ENCODE measurements at regions not wholly inside any gene's neighbourhood (a gene's known extent, or its start where the extent isn't known, plus 50 kb on each side); places are given as distances from the start of the nearest gene placed in this dataset.

- Histone ChIP-seq H3K4me3 (no peak overlapping the region), H3K27ac (no peak overlapping the region), H3K4me1 (no peaks in the 10 kb centered on the region), H3K27me3 (no peaks in the 10 kb centered on the region), H3K36me3 (no peaks in the 10 kb centered on the region), H3K9me3 (no peaks in the 10 kb centered on the region)
- no peak for ATAC-seq
- WGBS, 2 donors (ENCODE audit: low coverage in 1 of 2): 65 to 100% methylated on average over 1 to 2 of the region's 2 CpGs
- no peak for TF ChIP-seq POLR2A (IDR thresholded peaks at IDR 0.05)
- no peak for TF ChIP-seq POLR2AphosphoS5 (IDR thresholded peaks at IDR 0.05)
- TF ChIP-seq, protein P1, sequence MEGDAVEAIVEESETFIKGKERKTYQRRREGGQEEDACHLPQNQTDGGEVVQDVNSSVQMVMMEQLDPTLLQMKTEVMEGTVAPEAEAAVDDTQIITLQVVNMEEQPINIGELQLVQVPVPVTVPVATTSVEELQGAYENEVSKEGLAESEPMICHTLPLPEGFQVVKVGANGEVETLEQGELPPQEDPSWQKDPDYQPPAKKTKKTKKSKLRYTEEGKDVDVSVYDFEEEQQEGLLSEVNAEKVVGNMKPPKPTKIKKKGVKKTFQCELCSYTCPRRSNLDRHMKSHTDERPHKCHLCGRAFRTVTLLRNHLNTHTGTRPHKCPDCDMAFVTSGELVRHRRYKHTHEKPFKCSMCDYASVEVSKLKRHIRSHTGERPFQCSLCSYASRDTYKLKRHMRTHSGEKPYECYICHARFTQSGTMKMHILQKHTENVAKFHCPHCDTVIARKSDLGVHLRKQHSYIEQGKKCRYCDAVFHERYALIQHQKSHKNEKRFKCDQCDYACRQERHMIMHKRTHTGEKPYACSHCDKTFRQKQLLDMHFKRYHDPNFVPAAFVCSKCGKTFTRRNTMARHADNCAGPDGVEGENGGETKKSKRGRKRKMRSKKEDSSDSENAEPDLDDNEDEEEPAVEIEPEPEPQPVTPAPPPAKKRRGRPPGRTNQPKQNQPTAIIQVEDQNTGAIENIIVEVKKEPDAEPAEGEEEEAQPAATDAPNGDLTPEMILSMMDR (IDR thresholded peaks at IDR 0.05): no peak
- TF ChIP-seq EP300 (IDR thresholded peaks at IDR 0.05): no peak
Observed at GRCh38 chr4:125773931-125774330, 459.2 kb downstream of the FAT4 start.

DNA sequence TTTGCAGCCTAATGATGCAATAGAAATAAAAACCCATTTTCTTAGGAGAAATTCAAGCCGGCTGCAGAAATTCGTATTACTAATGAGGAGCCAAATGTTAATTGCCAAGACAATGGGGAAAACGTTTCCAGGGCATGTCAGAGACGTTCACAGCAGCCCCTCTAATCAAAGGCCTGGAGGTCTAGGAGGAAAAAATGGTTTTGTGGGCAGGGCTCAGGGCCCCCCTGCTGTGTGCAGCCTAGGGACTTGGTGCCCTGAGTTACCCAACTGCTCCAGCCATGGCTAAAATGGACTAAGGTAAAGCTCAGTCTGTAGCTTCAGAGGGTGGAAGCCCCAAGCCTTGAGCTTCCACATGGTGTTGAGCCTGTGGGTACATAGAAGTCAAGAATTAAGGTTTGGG lies 461.4 kb downstream of the FAT4 start:
- Histone ChIP-seq H3K9me3 (no peaks in the 10 kb centered on the region), H3K4me3 (no peak overlapping the region), H3K4me1 (no peaks in the 10 kb centered on the region), H3K36me3 (no peaks in the 10 kb centered on the region), H3K27ac (no peak overlapping the region), H3K27me3 (no peaks in the 10 kb centered on the region)
- TF ChIP-seq, protein P1 (IDR thresholded peaks at IDR 0.05): no peak
- TF ChIP-seq POLR2A (IDR thresholded peaks at IDR 0.05) (no peak), EP300 (IDR thresholded peaks at IDR 0.05) (no peak), POLR2AphosphoS5 (IDR thresholded peaks at IDR 0.05) (no peak)
- ATAC-seq: no peak
- 85 to 88% methylated on average over 4 of the region's 4 CpGs for WGBS, 2 donors (ENCODE audit: low coverage in 1 of 2)

DNA sequence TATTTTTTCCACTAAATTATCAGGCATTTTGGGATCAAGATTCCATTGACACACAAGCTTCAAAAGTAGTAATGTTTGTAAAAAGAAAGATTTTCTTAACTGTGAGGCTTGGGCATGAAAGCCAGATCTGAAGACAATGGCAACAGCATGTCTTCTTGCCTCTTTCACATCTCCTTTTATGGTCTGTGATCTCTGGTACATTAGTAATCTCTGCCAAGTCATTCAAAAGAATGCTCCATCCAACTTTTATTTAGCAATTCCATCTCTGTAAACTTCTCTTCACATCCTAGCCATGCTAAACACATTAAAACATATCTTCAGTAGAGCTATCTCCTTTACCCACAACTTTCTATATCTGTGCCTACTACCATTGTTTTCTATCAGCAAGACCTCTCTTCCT lies 465.4 kb downstream of the FAT4 start:
- no peak for TF ChIP-seq EP300 (IDR thresholded peaks at IDR 0.05)
- TF ChIP-seq, protein P1 (IDR thresholded peaks at IDR 0.05): no peak
- TF ChIP-seq POLR2A (IDR thresholded peaks at IDR 0.05): no peak
- TF ChIP-seq POLR2AphosphoS5 (IDR thresholded peaks at IDR 0.05): no peak
- no peak for ATAC-seq
- H3K4me1 ChIP-seq: no peaks in the 10 kb centered on the region
- H3K27me3 ChIP-seq: no peaks in the 10 kb centered on the region
- no peaks in the 10 kb centered on the region for H3K9me3 ChIP-seq
- no peak overlapping the region for H3K27ac ChIP-seq
- no peaks in the 10 kb centered on the region for H3K36me3 ChIP-seq
- no peak overlapping the region for H3K4me3 ChIP-seq

DNA sequence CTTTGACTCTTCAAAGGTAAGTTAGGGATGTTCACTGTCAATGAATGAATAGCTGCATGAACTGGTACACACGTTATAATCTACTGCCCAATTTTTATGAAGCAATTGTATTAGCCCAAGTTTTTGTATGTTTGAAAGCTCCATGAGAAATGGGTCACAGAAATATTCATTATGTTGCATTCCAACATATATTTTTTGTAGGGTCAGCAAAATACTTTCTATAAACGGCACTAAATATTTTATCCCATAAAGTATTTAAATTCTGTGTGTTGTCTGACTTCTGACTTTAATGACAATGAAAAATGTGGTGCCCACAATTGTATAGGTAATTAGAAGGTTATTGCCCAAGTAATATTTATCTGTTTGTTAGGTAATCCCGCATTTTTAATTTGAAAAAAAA lies 466.0 kb downstream of the FAT4 start:
- WGBS, 2 donors (ENCODE audit: low coverage in 1 of 2): 67 to 100% methylated on average over 2 to 3 of the region's 3 CpGs

GRCh38 chr4:125781651-125782050 lies 466.9 kb downstream of the FAT4 start:
- no peak for TF ChIP-seq POLR2A (IDR thresholded peaks at IDR 0.05)
- TF ChIP-seq EP300 (IDR thresholded peaks at IDR 0.05): no peak
- WGBS, 2 donors (ENCODE audit: low coverage in 1 of 2): 40 to 45% methylated on average over 4 of the region's 4 CpGs

More for the DNA sequence above, 466.0 kb downstream of the FAT4 start:
- Histone ChIP-seq H3K4me3 (no peak overlapping the region), H3K27ac (no peak overlapping the region), H3K4me1 (no peaks in the 10 kb centered on the region), H3K9me3 (no peaks in the 10 kb centered on the region), H3K27me3 (no peaks in the 10 kb centered on the region), H3K36me3 (no peaks in the 10 kb centered on the region)
- no peak for TF ChIP-seq POLR2AphosphoS5 (IDR thresholded peaks at IDR 0.05)
- TF ChIP-seq, protein P1 (IDR thresholded peaks at IDR 0.05): no peak
- no peak for TF ChIP-seq EP300 (IDR thresholded peaks at IDR 0.05)
- TF ChIP-seq POLR2A (IDR thresholded peaks at IDR 0.05): no peak
- ATAC-seq: no peak

GRCh38 chr4:125784741-125785140 lies 470.0 kb downstream of the FAT4 start:
- Histone ChIP-seq H3K36me3 (no peaks in the 10 kb centered on the region), H3K9me3 (no peaks in the 10 kb centered on the region), H3K4me1 (no peaks in the 10 kb centered on the region), H3K27me3 (no peaks in the 10 kb centered on the region), H3K4me3 (no peak overlapping the region), H3K27ac (no peak overlapping the region)
- no peak for ATAC-seq
- TF ChIP-seq POLR2A (IDR thresholded peaks at IDR 0.05): no peak

More at GRCh38 chr4:125781651-125782050, 466.9 kb downstream of the FAT4 start:
- Histone ChIP-seq H3K9me3 (no peaks in the 10 kb centered on the region), H3K4me1 (no peaks in the 10 kb centered on the region), H3K36me3 (no peaks in the 10 kb centered on the region), H3K4me3 (no peak overlapping the region), H3K27ac (no peak overlapping the region), H3K27me3 (no peaks in the 10 kb centered on the region)
- no peak for ATAC-seq
